Neural cell (in vitro differentiated cells): ENCODE measurements at regions not wholly inside any gene's neighbourhood (a gene's known extent, or its start where the extent isn't known, plus 50 kb on each side); places are given as distances from the start of the nearest gene placed in this dataset.

Experiments used
- H2AFZ ChIP-seq: fragments of 200-600, 300-800 bp; sonication (generic), shearing (Covaris generic); 2 replicates; pipeline ENCODE4 v1.6.0; 2014; ENCODE audit warnings: low read depth, mild to moderate bottlenecking, antibody characterized with exemption, low read length, moderate library complexity
- H3F3A ChIP-seq: fragments of 200-600 bp; shearing (Covaris generic); 2 replicates; pipeline ENCODE4 v1.6.1; 2016; ENCODE audit warnings: mild to moderate bottlenecking, moderate library complexity, mixed read lengths, antibody characterized with exemption, low read length; ENCODE audit not compliant: insufficient read depth, poor library complexity, severe bottlenecking
- H3K27ac ChIP-seq: fragments of 200-600, 300-800 bp; sonication (generic), shearing (Covaris generic); 2 replicates; pipeline ENCODE4 v1.5.1; 2014; ENCODE audit warnings: mild to moderate bottlenecking, low read length, moderate library complexity
- H3K27me3 ChIP-seq: fragments of 300-800, 200-600 bp; sonication (generic), shearing (Covaris generic); 2 replicates; pipeline ENCODE4 v1.6.0; 2014; ENCODE audit warnings: mild to moderate bottlenecking, low read depth, low read length, moderate library complexity; ENCODE audit not compliant: insufficient read depth
- H3K36me3 ChIP-seq: fragments of 300-800, 200-600 bp; sonication (generic), shearing (Covaris generic); 2 replicates; pipeline ENCODE4 v1.5.1; 2014; ENCODE audit warnings: mild to moderate bottlenecking, antibody characterized with exemption, low read length, moderate library complexity; ENCODE audit not compliant: insufficient read depth
- H3K4me2 ChIP-seq: fragments of 300-800, 200-600 bp; sonication (generic), shearing (Covaris generic); 2 replicates; pipeline ENCODE4 v1.6.0; 2014; ENCODE audit warnings: mild to moderate bottlenecking, low read length
- H3K4me3 ChIP-seq: fragments of 300-800, 200-600 bp; sonication (generic), shearing (Covaris generic); 2 replicates; pipeline ENCODE4 v1.5.1; 2014; ENCODE audit warnings: mild to moderate bottlenecking, low read length, moderate library complexity
- H3K79me2 ChIP-seq: fragments of 200-600 bp; shearing (Covaris generic); replicated peaks from 2 replicates; pipeline ENCODE4 v1.6.0; 2014; ENCODE audit warnings: mild to moderate bottlenecking, low read length, moderate library complexity; ENCODE audit not compliant: insufficient read depth
- H3K9ac ChIP-seq: fragments of 300-800, 200-600 bp; sonication (generic), shearing (Covaris generic); 2 replicates; pipeline ENCODE4 v1.6.1; 2016; ENCODE audit warnings: mild to moderate bottlenecking, low read length, mixed read lengths
- H3K9me2 ChIP-seq: fragments of 200-600 bp; shearing (Covaris generic); 2 replicates; pipeline ENCODE4 v1.6.1; 2016; ENCODE audit warnings: mild to moderate bottlenecking, low read length, mixed read lengths; ENCODE audit not compliant: insufficient read depth
- H3K9me3 ChIP-seq: fragments of 200-600, 300-800 bp; sonication (generic), shearing (Covaris generic); 2 replicates; pipeline ENCODE4 v1.6.1; 2016; ENCODE audit warnings: mild to moderate bottlenecking, mixed run types, low read length, moderate library complexity, mixed read lengths
- H4K20me1 ChIP-seq: fragments of 200-600 bp; shearing (Covaris generic); 2 replicates; pipeline ENCODE4 v1.6.1; 2016; ENCODE audit warnings: mild to moderate bottlenecking, mixed run types; ENCODE audit not compliant: insufficient read depth
- CTCF ChIP-seq: fragments of 450-650 bp; IDR thresholded peaks from 2 replicates; pipeline ENCODE4 v1.5.1; 2014; ENCODE audit warnings: antibody characterized with exemption, mild to moderate bottlenecking, moderate library complexity; ENCODE audit not compliant: poor library complexity, severe bottlenecking
- EP300 ChIP-seq: fragments of 450-650 bp; conservative IDR thresholded peaks from 2 replicates; pipeline ENCODE4 v1.6.1; 2014; ENCODE audit warnings: antibody characterized with exemption, mild to moderate bottlenecking, moderate library complexity; ENCODE audit not compliant: poor library complexity, severe bottlenecking
- EZH2 ChIP-seq: fragments of 200-600, 300-800 bp; shearing (Covaris generic), sonication (generic); IDR thresholded peaks from 2 replicates; pipeline ENCODE4 v1.6.1; 2014; ENCODE audit warnings: antibody characterized with exemption, low read length, borderline replicate concordance, mild to moderate bottlenecking; ENCODE audit not compliant: insufficient read depth, poor library complexity, severe bottlenecking
- MXI1 ChIP-seq: fragments of 450-650 bp; conservative IDR thresholded peaks from 2 replicates; pipeline ENCODE4 v1.6.1; 2014; ENCODE audit warnings: antibody characterized with exemption, mild to moderate bottlenecking; ENCODE audit not compliant: poor library complexity, severe bottlenecking
- POLR2AphosphoS5 ChIP-seq: IDR thresholded peaks from 2 replicates; pipeline ENCODE4 v1.6.1; 2012
- RAD21 ChIP-seq: fragments of 450-650 bp; conservative IDR thresholded peaks from 2 replicates; pipeline ENCODE4 v1.6.1; 2014; ENCODE audit warnings: antibody characterized with exemption, mild to moderate bottlenecking, moderate library complexity
- REST ChIP-seq: IDR thresholded peaks from 2 replicates; pipeline ENCODE4 v1.6.1; 2012; ENCODE audit warnings: borderline replicate concordance
- SMC3 ChIP-seq: fragments of 450-650 bp; conservative IDR thresholded peaks from 2 replicates; pipeline ENCODE4 v1.6.1; 2014; ENCODE audit warnings: antibody characterized with exemption, mild to moderate bottlenecking, moderate library complexity; ENCODE audit not compliant: poor library complexity
- TAF1 ChIP-seq: IDR thresholded peaks from 2 replicates; pipeline ENCODE4 v1.6.1; 2012; ENCODE audit warnings: low read depth

- Histone ChIP-seq H3K79me2 (no peaks in the 10 kb centered on the region), H4K20me1 (no peaks in the 10 kb centered on the region), H3F3A (no peaks in the 10 kb centered on the region), H3K9ac (no peak overlapping the region), H3K4me3 (no peak overlapping the region), H3K27ac (no peak overlapping the region), H3K9me2 (no peaks in the 10 kb centered on the region), H3K9me3 (no peaks in the 10 kb centered on the region), H3K4me2 (no peak overlapping the region), H3K36me3 (no peaks in the 10 kb centered on the region), H3K27me3 (no peaks in the 10 kb centered on the region), H2AFZ (no peak overlapping the region)
- TF ChIP-seq MXI1 = no peak
- no peak for TF ChIP-seq RAD21
- no peak for TF ChIP-seq CTCF
- no peak for TF ChIP-seq TAF1
Observed at GRCh38 chr12:105464406-105464805, 133.9 kb downstream of the C12orf75 start.

- H3K9me3 ChIP-seq = no peaks in the 10 kb centered on the region
- H3K79me2 ChIP-seq = no peaks in the 10 kb centered on the region
- no peaks in the 10 kb centered on the region for H3K27me3 ChIP-seq
- H3K4me2 ChIP-seq = no peak overlapping the region
- no peaks in the 10 kb centered on the region for H3K36me3 ChIP-seq
- no peaks in the 10 kb centered on the region for H3K9me2 ChIP-seq
- no peak overlapping the region for H3K9ac ChIP-seq
- no peak overlapping the region for H2AFZ ChIP-seq
- no peaks in the 10 kb centered on the region for H4K20me1 ChIP-seq
- no peak for TF ChIP-seq EZH2
- TF ChIP-seq TAF1 = no peak
- no peak for TF ChIP-seq REST
- no peak for TF ChIP-seq SMC3
- no peak for TF ChIP-seq EP300
- TF ChIP-seq POLR2AphosphoS5 = no peak
- no peak for TF ChIP-seq CTCF
- TF ChIP-seq MXI1 = no peak
- TF ChIP-seq RAD21 = no peak
- no peak overlapping the region for H3K27ac ChIP-seq
- H3F3A ChIP-seq = no peaks in the 10 kb centered on the region
- no peak overlapping the region for H3K4me3 ChIP-seq
Observed at GRCh38 chr12:105466231-105466900, 135.9 kb downstream of the C12orf75 start.
